SK-N-SH (cell line): ENCODE measurements at regions not wholly inside any gene's neighbourhood (a gene's known extent, or its start where the extent isn't known, plus 50 kb on each side); places are given as distances from the start of the nearest gene placed in this dataset.

ENCODE experiments used
- CTCF ChIA-PET: fragments of 300-600, 350-600 bp; formaldehyde crosslinking; extraction: SDS; loops from one replicate; lab custom pipeline; 2021; lab: Yijun Ruan, JAX
- POLR2A ChIA-PET: fragments of 350-600 bp; sonication (Branson Sonifier 250); formaldehyde crosslinking; extraction: SDS; loops from one replicate; lab custom pipeline; 2020; ENCODE audit warnings: antibody characterized with exemption, inconsistent platforms; lab: Yijun Ruan, JAX
- DNase-seq: peaks from one replicate; pipeline ENCODE4 v3.0.0; 2012
- H2AFZ ChIP-seq: fragments of 200-600 bp; sonication (generic); 2 replicates; pipeline ENCODE4 v1.8.1; 2016; ENCODE audit warnings: antibody characterized with exemption, mild to moderate bottlenecking, low read depth
- H3F3A ChIP-seq: fragments of 200-600 bp; sonication (generic); replicated peaks from 2 replicates; pipeline ENCODE3; 2016; ENCODE audit warnings: antibody characterized with exemption, mild to moderate bottlenecking; ENCODE audit not compliant: insufficient read depth
- H3K27ac ChIP-seq, 2 experiments: fragments of 200-500 bp in 1 of 2; fragments of 200-600 bp in 1 of 2; sonication (Bioruptor generic) in 1 of 2; sonication (generic), shearing (Covaris generic) in 1 of 2; 2 replicates each; pipeline versions ENCODE4 v1.5.1 to v1.6.1; 2014 to 2016; ENCODE audit warnings: low read depth in 2 of 2, inconsistent platforms in 1 of 2, low read length in 1 of 2, mild to moderate bottlenecking in 1 of 2, mixed read lengths in 1 of 2
- H3K27me3 ChIP-seq: fragments of 200-600 bp; sonication (generic), shearing (Covaris generic); 2 replicates; pipeline ENCODE4 v1.6.1; 2016; ENCODE audit warnings: mixed run types; ENCODE audit not compliant: insufficient read depth
- H3K36me3 ChIP-seq, 2 experiments: fragments of 200-500 bp in 1 of 2; fragments of 200-600 bp in 1 of 2; sonication (Bioruptor generic) in 1 of 2; sonication (generic) in 1 of 2; replicated peaks in 1 of 2; 2 replicates each; pipeline versions ENCODE3 to v1.5.1; 2014 to 2016; ENCODE audit warnings: low read length in 1 of 2, mild to moderate bottlenecking in 1 of 2; ENCODE audit not compliant: insufficient read depth in 2 of 2, control insufficient read depth in 1 of 2
- H3K4me1 ChIP-seq, 2 experiments: fragments of 200-500 bp in 1 of 2; fragments of 200-600 bp in 1 of 2; sonication (Bioruptor generic) in 1 of 2; sonication (generic), shearing (Covaris generic) in 1 of 2; 2 replicates each; pipeline versions ENCODE4 v1.5.1 to v1.6.1; 2014 to 2016; ENCODE audit warnings: low read depth in 1 of 2, low read length in 1 of 2, mixed run types in 1 of 2; ENCODE audit not compliant: insufficient read depth in 2 of 2, control insufficient read depth in 1 of 2
- H3K4me2 ChIP-seq: fragments of 200-600 bp; sonication (generic), shearing (Covaris generic); 2 replicates; pipeline ENCODE4 v1.6.1; 2017; ENCODE audit warnings: mixed run types
- H3K4me3 ChIP-seq, 2 experiments: fragments of 200-500 bp in 1 of 2; fragments of 200-600 bp in 1 of 2; sonication (Bioruptor generic) in 1 of 2; sonication (generic), shearing (Covaris generic) in 1 of 2; 2 replicates each; pipeline versions ENCODE4 v1.5.1 to v1.8.1; 2014 to 2016; ENCODE audit warnings: low read depth in 2 of 2, inconsistent platforms in 1 of 2, low read length in 1 of 2, mild to moderate bottlenecking in 1 of 2, mixed read lengths in 1 of 2, moderate library complexity in 1 of 2
- H3K79me2 ChIP-seq: fragments of 200-600 bp; sonication (generic); 2 replicates; pipeline ENCODE4 v1.8.1; 2017; ENCODE audit warnings: mild to moderate bottlenecking; ENCODE audit not compliant: insufficient read depth
- H3K9ac ChIP-seq: fragments of 200-600 bp; sonication (generic); 2 replicates; pipeline ENCODE4 v1.6.1; 2017; ENCODE audit warnings: mixed run types
- H3K9me2 ChIP-seq: fragments of 200-600 bp; sonication (generic); 2 replicates; pipeline ENCODE4 v1.6.1; 2017; ENCODE audit warnings: mixed run types
- H3K9me3 ChIP-seq: fragments of 200-600 bp; sonication (generic); 2 replicates; pipeline ENCODE4 v1.6.1; 2017; ENCODE audit warnings: mixed run types, mild to moderate bottlenecking, moderate library complexity
- H4K20me1 ChIP-seq: fragments of 200-600 bp; sonication (generic); 2 replicates; pipeline ENCODE4 v1.6.1; 2017; ENCODE audit warnings: mild to moderate bottlenecking, mixed run types; ENCODE audit not compliant: insufficient read depth
- CTCF ChIP-seq: fragments of 200-600 bp; sonication (generic); IDR thresholded peaks from 2 replicates; pipeline ENCODE4 v1.6.1; 2017; ENCODE audit warnings: antibody characterized with exemption, mild to moderate bottlenecking, moderate library complexity
- ELF1 ChIP-seq: IDR thresholded peaks from 2 replicates; pipeline ENCODE4 v1.4.0; 2012
- EP300 ChIP-seq, 2 experiments: IDR thresholded peaks; 2 replicates each; pipeline versions ENCODE4 v1.4.0 to v1.6.1; 2012; ENCODE audit warnings: borderline replicate concordance in 1 of 2, low read depth in 1 of 2, low read length in 1 of 2
- FOSL2 ChIP-seq: IDR thresholded peaks from 2 replicates; pipeline ENCODE4 v1.4.0; 2012; ENCODE audit warnings: low read depth, mild to moderate bottlenecking, moderate library complexity, borderline replicate concordance
- FOXM1 ChIP-seq: IDR thresholded peaks from 2 replicates; pipeline ENCODE4 v1.4.0; 2012; ENCODE audit warnings: low read depth, mild to moderate bottlenecking
- GABPA ChIP-seq: IDR thresholded peaks from 2 replicates; pipeline ENCODE4 v1.4.0; 2012; ENCODE audit warnings: low read depth, mild to moderate bottlenecking
- MXI1 ChIP-seq: IDR thresholded peaks from 2 replicates; pipeline ENCODE4 v1.6.1; 2012; ENCODE audit warnings: mild to moderate bottlenecking, low read depth, low read length, improper control_type of control experiment
- NFIC ChIP-seq: IDR thresholded peaks from 2 replicates; pipeline ENCODE4 v1.4.0; 2012; ENCODE audit warnings: borderline replicate concordance
- NRF1 ChIP-seq: IDR thresholded peaks from 2 replicates; pipeline ENCODE4 v1.6.1; 2012; ENCODE audit warnings: low read depth, mild to moderate bottlenecking, low read length
- RCOR1 ChIP-seq: fragments of 150-350 bp; IDR thresholded peaks from 2 replicates; pipeline ENCODE4 v1.6.1; 2017; ENCODE audit warnings: antibody characterized with exemption, low read length
- RFX5 ChIP-seq: IDR thresholded peaks from 2 replicates; pipeline ENCODE4 v1.6.1; 2012; ENCODE audit warnings: mild to moderate bottlenecking, improper control_type of control experiment, low read length
- RXRA ChIP-seq: IDR thresholded peaks from 2 replicates; pipeline ENCODE4 v1.4.0; 2012; ENCODE audit warnings: low read depth, mild to moderate bottlenecking, borderline replicate concordance
- USF1 ChIP-seq: IDR thresholded peaks from 2 replicates; pipeline ENCODE4 v1.4.0; 2012; ENCODE audit warnings: low read depth, borderline replicate concordance
- WGBS: methylation state at CpG from one replicate; pipeline ENCODE4 v1.1.6; 2017; ENCODE audit warnings: low lambda C conversion rate; 5-methylcytosine and 5-hydroxymethylcytosine counted together

GRCh38 chr7:18361756-18362155, 133.8 kb upstream of the HDAC9 start:
- ChIA-PET POLR2A (no interaction called here), CTCF (interaction anchor here (1.1 to 3.0 kb wide), 3 partner anchors 9 to 210 kb away, joined by 3 to 13 read pairs (median 4); no protein-coding TSS in a partner anchor)
- H3K9me2 ChIP-seq: no peaks in the 10 kb centered on the region
- no peaks in the 10 kb centered on the region for H3F3A ChIP-seq
- H3K4me3 ChIP-seq: no peak overlapping the region
- no peak overlapping the region for H3K27ac ChIP-seq
- WGBS: 87% methylated on average over 4 of the region's 4 CpGs
- TF ChIP-seq NFIC (peak; percentile 69), RCOR1 (no peak), NRF1 (no peak)
- no peaks in the 10 kb centered on the region for H3K9me3 ChIP-seq
- H3K27me3 ChIP-seq: no peaks in the 10 kb centered on the region
- no peak for DNase-seq
- H3K9ac ChIP-seq: no peak overlapping the region
- no peaks in the 10 kb centered on the region for H3K79me2 ChIP-seq
- no peaks in the 10 kb centered on the region; a peak in 2 of 4 replicates for H3K4me1 ChIP-seq
- no peaks in the 10 kb centered on the region for H4K20me1 ChIP-seq
- H3K4me2 ChIP-seq: no peak overlapping the region
- H3K36me3 ChIP-seq: no peaks in the 10 kb centered on the region
- H2AFZ ChIP-seq: no peak overlapping the region

- POLR2A ChIA-PET: interaction anchor here (1.0 kb wide), 1 partner anchor 11 kb away, joined by 3 read pairs; no protein-coding TSS in a partner anchor
- Histone ChIP-seq H3K27ac (no peak overlapping the region), H3K36me3 (no peaks in the 10 kb centered on the region), H4K20me1 (no peaks in the 10 kb centered on the region), H3K79me2 (no peaks in the 10 kb centered on the region), H3F3A (no peaks in the 10 kb centered on the region), H3K9me3 (no peaks in the 10 kb centered on the region), H2AFZ (no peak overlapping the region), H3K9ac (no peak overlapping the region), H3K4me1 (no peaks in the 10 kb centered on the region; a peak in 2 of 4 replicates), H3K9me2 (no peaks in the 10 kb centered on the region), H3K4me2 (no peak overlapping the region), H3K4me3 (no peak overlapping the region), H3K27me3 (no peaks in the 10 kb centered on the region)
- TF ChIP-seq FOSL2 (no peak), CTCF (no peak), MXI1 (no peak), RFX5 (no peak), FOXM1 (no peak), ELF1 (no peak), EP300 (IDR thresholded peaks at IDR 0.05; ENCODE audit: borderline replicate concordance in 1 of 2, low read depth in 1 of 2, low read length in 1 of 2) (no peak), NRF1 (no peak), RXRA (no peak), USF1 (no peak), GABPA (no peak)
- no peak for DNase-seq
- CTCF ChIA-PET: interaction anchor here (1.3 to 4.6 kb wide), 5 partner anchors 7 to 207 kb away, joined by 4 to 18 read pairs (median 13); no protein-coding TSS in a partner anchor
- 94% methylated on average over 4 of the region's 4 CpGs for WGBS
Measured at GRCh38 chr7:18363751-18364380, 131.7 kb upstream of the HDAC9 start.
